ENCODE measurements at regions not wholly inside any gene's neighbourhood (a gene's known extent, or its start where the extent isn't known, plus 50 kb on each side); places are given as distances from the start of the nearest gene placed in this dataset.
"Not testable (repeated sequence)": the region's sequence is repeated elsewhere in the genome, so short reads cannot be mapped to it uniquely, and the experiment has no call there.

- TF ChIP-seq, protein P1, sequence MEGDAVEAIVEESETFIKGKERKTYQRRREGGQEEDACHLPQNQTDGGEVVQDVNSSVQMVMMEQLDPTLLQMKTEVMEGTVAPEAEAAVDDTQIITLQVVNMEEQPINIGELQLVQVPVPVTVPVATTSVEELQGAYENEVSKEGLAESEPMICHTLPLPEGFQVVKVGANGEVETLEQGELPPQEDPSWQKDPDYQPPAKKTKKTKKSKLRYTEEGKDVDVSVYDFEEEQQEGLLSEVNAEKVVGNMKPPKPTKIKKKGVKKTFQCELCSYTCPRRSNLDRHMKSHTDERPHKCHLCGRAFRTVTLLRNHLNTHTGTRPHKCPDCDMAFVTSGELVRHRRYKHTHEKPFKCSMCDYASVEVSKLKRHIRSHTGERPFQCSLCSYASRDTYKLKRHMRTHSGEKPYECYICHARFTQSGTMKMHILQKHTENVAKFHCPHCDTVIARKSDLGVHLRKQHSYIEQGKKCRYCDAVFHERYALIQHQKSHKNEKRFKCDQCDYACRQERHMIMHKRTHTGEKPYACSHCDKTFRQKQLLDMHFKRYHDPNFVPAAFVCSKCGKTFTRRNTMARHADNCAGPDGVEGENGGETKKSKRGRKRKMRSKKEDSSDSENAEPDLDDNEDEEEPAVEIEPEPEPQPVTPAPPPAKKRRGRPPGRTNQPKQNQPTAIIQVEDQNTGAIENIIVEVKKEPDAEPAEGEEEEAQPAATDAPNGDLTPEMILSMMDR (IDR thresholded peaks at IDR 0.05; ENCODE audit: extremely low read depth, missing control alignments): no peak
- no peak for DNase-seq (ENCODE audit: low spot score)
Observed at GRCh38 chr13:19362946-19363510, 181.4 kb upstream of the TUBA3C start.

GRCh38 chr13:19359697-19360096 lies 178.1 kb upstream of the TUBA3C start:
- not testable (repeated sequence) for DNase-seq (ENCODE audit: low spot score)

GRCh38 chr13:19345916-19346422 lies 164.3 kb upstream of the TUBA3C start:
- no peak for DNase-seq (ENCODE audit: low spot score)
- TF ChIP-seq, protein P1 (IDR thresholded peaks at IDR 0.05; ENCODE audit: extremely low read depth, missing control alignments): no peak

DNA sequence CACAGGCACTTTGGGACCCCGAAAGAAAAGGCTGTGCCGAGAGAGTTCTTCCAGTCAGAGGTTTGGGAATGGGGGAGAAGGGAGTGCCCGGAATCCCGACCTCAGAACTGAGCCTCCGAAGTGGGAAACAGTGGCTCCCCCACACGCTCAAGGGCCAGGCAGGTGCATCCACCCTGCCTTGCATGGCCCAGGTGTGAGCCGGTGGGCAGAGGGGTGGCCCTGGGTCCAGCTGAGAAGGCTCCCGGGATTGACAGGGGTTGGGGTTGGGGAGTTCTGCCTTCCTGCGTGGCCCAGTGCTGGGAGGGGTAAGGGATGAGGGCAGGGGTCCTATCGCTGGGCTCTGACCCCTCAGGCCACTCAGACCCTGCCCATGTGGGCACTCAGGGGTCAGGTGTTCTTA lies 163.5 kb upstream of the TUBA3C start:
- DNase-seq (ENCODE audit: low spot score): no peak
- TF ChIP-seq, protein P1 (IDR thresholded peaks at IDR 0.05; ENCODE audit: extremely low read depth, missing control alignments): no peak

GRCh38 chr13:19344585-19345120 lies 163.0 kb upstream of the TUBA3C start:
- peak; percentile 7 for DNase-seq (ENCODE audit: low spot score)

- TF ChIP-seq, protein P1 (IDR thresholded peaks at IDR 0.05; ENCODE audit: extremely low read depth, missing control alignments): no peak
- DNase-seq (ENCODE audit: low spot score): no peak
Observed at GRCh38 chr13:19332378-19332777, 150.8 kb upstream of the TUBA3C start.

DNA sequence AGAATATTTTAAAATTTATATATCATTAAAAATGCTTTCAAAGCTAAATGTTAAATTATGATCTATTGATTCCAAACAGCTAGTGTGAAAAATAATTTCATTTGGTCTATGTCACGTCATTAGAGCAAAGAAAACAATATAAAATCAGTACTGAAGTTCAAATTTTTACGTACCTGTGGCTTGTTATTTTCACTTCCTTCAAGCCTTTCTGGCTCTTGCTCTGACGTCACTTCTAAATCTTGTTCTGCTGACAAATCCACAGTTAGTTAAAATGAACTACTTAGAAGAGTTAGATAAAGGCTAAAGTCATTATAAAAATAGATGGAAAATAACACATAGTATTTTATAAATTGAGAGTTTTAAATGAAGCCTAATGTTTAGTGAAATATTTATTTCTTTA lies 147.7 kb upstream of the TUBA3C start:
- TF ChIP-seq, protein P1 (IDR thresholded peaks at IDR 0.05; ENCODE audit: extremely low read depth, missing control alignments): no peak
- DNase-seq (ENCODE audit: low spot score): no peak

GRCh38 chr13:19324325-19324724 lies 142.7 kb upstream of the TUBA3C start:
- no peak for DNase-seq (ENCODE audit: low spot score)
- TF ChIP-seq, protein P1 (IDR thresholded peaks at IDR 0.05; ENCODE audit: extremely low read depth, missing control alignments): no peak
